B cell (primary cell): ENCODE measurements at regions not wholly inside any gene's neighbourhood (a gene's known extent, or its start where the extent isn't known, plus 50 kb on each side); places are given as distances from the start of the nearest gene placed in this dataset.

Experiments used
- ATAC-seq: fragments of 200-7000 bp; cut with Tn5 transposase; one replicate; pipeline ENCODE4 v1.10.0; 2021; ENCODE audit warnings: low read depth, mild to moderate bottlenecking, moderate number of reproducible peaks, moderate library complexity
- CTCF ChIA-PET: fragments of 350-600 bp; sonication (Branson Sonifier 250); formaldehyde crosslinking; loops from one replicate; lab custom pipeline; 2021; ENCODE audit warnings: antibody characterized with exemption, inconsistent platforms; lab: Charles Lee
- POLR2A ChIA-PET: fragments of 350-600 bp; sonication (Branson Sonifier 250); formaldehyde crosslinking; loops from one replicate; lab custom pipeline; 2021; ENCODE audit warnings: antibody characterized with exemption; lab: Charles Lee
- DNase-seq: peaks from one replicate; pipeline ENCODE4 v3.0.0; 2013
- H2AFZ ChIP-seq: 2 replicates; pipeline ENCODE4 v1.6.1; 2012; ENCODE audit warnings: mild to moderate bottlenecking, low read depth, low read length; ENCODE audit not compliant: insufficient read depth, poor library complexity, severe bottlenecking
- H3K27ac ChIP-seq, 2 donors: 1 replicate in 1 of 2; 2 replicates in 1 of 2; pipeline ENCODE4 v1.5.1; 2012 to 2013; ENCODE audit warnings: low read length in 2 of 2, mild to moderate bottlenecking in 2 of 2, moderate library complexity in 1 of 2
- H3K27me3 ChIP-seq, 4 experiments: fragments of 200-600 bp in 1 of 4; sonication (generic) in 1 of 4; replicated peaks in 1 of 4; 1 replicate in 2 of 4; 2 replicates in 2 of 4; pipeline versions ENCODE4 v1.6.1 to v1.7.0; 2013 to 2016; ENCODE audit warnings: low read length in 3 of 4, mild to moderate bottlenecking in 2 of 4, mixed read lengths in 1 of 4, moderate library complexity in 1 of 4; ENCODE audit not compliant: insufficient read depth in 4 of 4, control insufficient read depth in 3 of 4; ENCODE audit errors: control extremely low read depth in 1 of 4
- H3K36me3 ChIP-seq, 2 experiments: replicated peaks in 1 of 2; 1 replicate in 1 of 2; 2 replicates in 1 of 2; pipeline versions ENCODE4 v1.6.1 to v1.7.1; 2013; ENCODE audit warnings: low read length in 1 of 2; ENCODE audit not compliant: insufficient read depth in 2 of 2, control insufficient read depth in 1 of 2; ENCODE audit errors: control extremely low read depth in 1 of 2, extremely low read depth in 1 of 2
- H3K4me1 ChIP-seq, 2 donors: fragments of 200-600 bp in 1 of 2; sonication (generic) in 1 of 2; 1 replicate in 1 of 2; 2 replicates in 1 of 2; pipeline versions ENCODE4 v1.5.1 to v1.6.1; 2013 to 2017; ENCODE audit warnings: low read length in 2 of 2; ENCODE audit not compliant: control insufficient read depth in 2 of 2, insufficient read depth in 2 of 2
- H3K4me2 ChIP-seq: replicated peaks from 2 replicates; pipeline ENCODE3; 2012; ENCODE audit warnings: mild to moderate bottlenecking, low read depth, low read length; ENCODE audit not compliant: poor library complexity, severe bottlenecking
- H3K4me3 ChIP-seq, 5 experiments: fragments of 200-600 bp in 1 of 5; sonication (generic) in 1 of 5; 1 replicate in 3 of 5; 2 replicates in 2 of 5; pipeline versions ENCODE4 v1.5.1 to v1.7.0; 2011 to 2016; ENCODE audit warnings: low read length in 4 of 5, mild to moderate bottlenecking in 4 of 5, low read depth in 2 of 5, control low read depth in 1 of 5, moderate library complexity in 1 of 5; ENCODE audit not compliant: insufficient read depth in 1 of 5; ENCODE audit errors: control extremely low read depth in 1 of 5, extremely low read depth in 1 of 5
- H3K79me2 ChIP-seq: fragments of 200-600 bp; sonication (generic); one replicate; pipeline ENCODE4 v1.6.0; 2016; ENCODE audit warnings: low read length; ENCODE audit not compliant: control insufficient read depth, insufficient read depth
- H3K9ac ChIP-seq: fragments of 200-600 bp; sonication (generic); 2 replicates; pipeline ENCODE4 v1.6.1; 2017; ENCODE audit warnings: mild to moderate bottlenecking, low read length, moderate library complexity
- H3K9me3 ChIP-seq, 3 donors: one replicate each; pipeline versions ENCODE4 v1.6.1 to v1.7.1; 2013; ENCODE audit warnings: low read length in 2 of 3; ENCODE audit not compliant: control insufficient read depth in 2 of 3, insufficient read depth in 1 of 3; ENCODE audit errors: control extremely low read depth in 1 of 3
- H4K20me1 ChIP-seq: 2 replicates; pipeline ENCODE4 v1.6.0; 2012; ENCODE audit warnings: mild to moderate bottlenecking, low read length; ENCODE audit not compliant: insufficient read depth, control insufficient read depth, poor library complexity, severe bottlenecking
- H3K27ac Mint-ChIP-seq: one replicate; pipeline ENCODE4 v1.8.0; 2021; ENCODE audit warnings: mixed read lengths
- H3K27me3 Mint-ChIP-seq: one replicate; pipeline ENCODE4 v1.8.0; 2021; ENCODE audit warnings: mixed read lengths
- H3K4me1 Mint-ChIP-seq: one replicate; pipeline ENCODE4 v1.8.0; 2021; ENCODE audit warnings: mixed read lengths
- H3K4me3 Mint-ChIP-seq: one replicate; pipeline ENCODE4 v1.8.0; 2021; ENCODE audit warnings: mixed read lengths
- H3K9me3 Mint-ChIP-seq: one replicate; pipeline ENCODE4 v1.8.0; 2022; ENCODE audit warnings: mixed read lengths; ENCODE audit not compliant: insufficient read depth
- EZH2 ChIP-seq: IDR thresholded peaks from 2 replicates; pipeline ENCODE4 v1.6.1; 2012; ENCODE audit warnings: borderline replicate concordance, low read depth, mild to moderate bottlenecking, moderate library complexity, low read length; ENCODE audit not compliant: insufficient read depth, poor library complexity, severe bottlenecking
- WGBS: methylation state at CpG from one replicate; pipeline ENCODE4 v1.1.5; 2013; ENCODE audit warnings: missing lambda C conversion rate; ENCODE audit not compliant: insufficient coverage; 5-methylcytosine and 5-hydroxymethylcytosine counted together
- intact Hi-C: fragments of 100-400 bp; cut with micrococcal nuclease; formaldehyde crosslinking; loops from one replicate; pipeline ENCODE4 v1.10.0; 2022
- TF ChIP-seq, protein P1 (sequence below): fragments of 200-600 bp; IDR thresholded peaks from one replicate; pipeline ENCODE4 v1.8.0; 2022; ENCODE audit warnings: antibody characterized with exemption, mild to moderate bottlenecking

DNA sequence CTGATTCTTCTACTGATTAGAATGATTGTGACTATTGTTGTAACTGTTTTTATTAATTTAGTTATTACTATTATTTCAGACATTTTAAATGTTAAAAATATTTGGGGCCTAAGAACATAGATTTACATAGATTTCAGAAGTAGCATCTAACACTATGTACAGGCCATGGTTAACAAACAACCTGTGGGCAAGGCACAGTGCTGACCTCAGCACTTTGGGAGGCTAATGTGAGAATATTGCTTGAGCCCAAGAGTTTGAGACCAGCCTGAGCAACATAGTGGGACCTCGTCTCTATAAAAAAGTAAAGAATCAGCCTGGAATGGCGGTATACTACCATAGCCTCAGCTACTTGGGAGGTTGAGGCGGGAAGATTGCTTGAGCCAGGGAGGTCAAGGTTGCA, 69.1 kb upstream of the CNTN4 start:
- DNase-seq (no peak), ATAC-seq (no peak)
- ChIA-PET POLR2A (no interaction called here), CTCF (no interaction called here)
- H3K9me3 ChIP-seq = no peaks in the 10 kb centered on the region
- H3K27ac ChIP-seq = no peak overlapping the region
- TF ChIP-seq, protein P1, sequence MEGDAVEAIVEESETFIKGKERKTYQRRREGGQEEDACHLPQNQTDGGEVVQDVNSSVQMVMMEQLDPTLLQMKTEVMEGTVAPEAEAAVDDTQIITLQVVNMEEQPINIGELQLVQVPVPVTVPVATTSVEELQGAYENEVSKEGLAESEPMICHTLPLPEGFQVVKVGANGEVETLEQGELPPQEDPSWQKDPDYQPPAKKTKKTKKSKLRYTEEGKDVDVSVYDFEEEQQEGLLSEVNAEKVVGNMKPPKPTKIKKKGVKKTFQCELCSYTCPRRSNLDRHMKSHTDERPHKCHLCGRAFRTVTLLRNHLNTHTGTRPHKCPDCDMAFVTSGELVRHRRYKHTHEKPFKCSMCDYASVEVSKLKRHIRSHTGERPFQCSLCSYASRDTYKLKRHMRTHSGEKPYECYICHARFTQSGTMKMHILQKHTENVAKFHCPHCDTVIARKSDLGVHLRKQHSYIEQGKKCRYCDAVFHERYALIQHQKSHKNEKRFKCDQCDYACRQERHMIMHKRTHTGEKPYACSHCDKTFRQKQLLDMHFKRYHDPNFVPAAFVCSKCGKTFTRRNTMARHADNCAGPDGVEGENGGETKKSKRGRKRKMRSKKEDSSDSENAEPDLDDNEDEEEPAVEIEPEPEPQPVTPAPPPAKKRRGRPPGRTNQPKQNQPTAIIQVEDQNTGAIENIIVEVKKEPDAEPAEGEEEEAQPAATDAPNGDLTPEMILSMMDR = no peak
- TF ChIP-seq EZH2 = no peak
- Mint-ChIP-seq H3K4me1 (no peaks in the 10 kb centered on the region), H3K27ac (no peak overlapping the region), H3K27me3 (no peaks in the 10 kb centered on the region), H3K9me3 (no peaks in the 10 kb centered on the region), H3K4me3 (no peak overlapping the region)
- H3K36me3 ChIP-seq = no peaks in the 10 kb centered on the region
- H3K4me2 ChIP-seq = no peak overlapping the region
- H4K20me1 ChIP-seq = no peaks in the 10 kb centered on the region
- no peaks in the 10 kb centered on the region for H3K79me2 ChIP-seq
- H3K4me3 ChIP-seq = no peak overlapping the region
- WGBS = 100% methylated on average over 3 of the region's 3 CpGs
- intact Hi-C loops = no loop called here
- H3K27me3 ChIP-seq = no peaks in the 10 kb centered on the region
- H3K4me1 ChIP-seq = no peaks in the 10 kb centered on the region
- H2AFZ ChIP-seq = no peak overlapping the region
- no peak overlapping the region for H3K9ac ChIP-seq

DNA sequence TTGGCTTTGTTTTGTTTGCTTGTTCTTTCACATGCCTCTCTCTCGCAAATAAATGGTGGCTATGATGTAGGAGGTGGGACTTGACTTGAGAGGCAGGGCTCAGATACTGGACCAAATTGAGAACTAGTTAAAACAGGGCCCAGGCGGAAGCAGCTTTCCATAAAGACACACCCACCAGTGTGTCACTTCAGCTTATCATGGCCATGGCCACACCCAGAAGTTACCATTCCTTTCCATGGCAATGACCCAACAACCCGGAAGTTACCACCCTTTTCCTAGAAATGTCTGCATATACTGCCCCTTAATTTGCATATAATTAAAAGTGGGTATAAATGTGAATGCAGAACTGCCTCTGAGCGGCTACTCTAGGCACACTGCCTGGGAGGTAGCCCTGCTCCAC, 62.6 kb upstream of the CNTN4 start:
- H3K36me3 ChIP-seq = no peaks in the 10 kb centered on the region
- peaks cover 4% of the 10 kb centered on the region for H3K9me3 Mint-ChIP-seq
- no peak overlapping the region for H3K4me3 ChIP-seq
- H3K79me2 ChIP-seq = no peaks in the 10 kb centered on the region
- H3K27me3 Mint-ChIP-seq = no peaks in the 10 kb centered on the region
- no peak for ATAC-seq
- H3K27ac ChIP-seq = no peak overlapping the region
- H3K27ac Mint-ChIP-seq = no peak overlapping the region
- no peaks in the 10 kb centered on the region for H4K20me1 ChIP-seq
- no peak for TF ChIP-seq EZH2
- TF ChIP-seq, protein P1 = no peak
- ChIA-PET POLR2A (no interaction called here), CTCF (no interaction called here)
- intact Hi-C loops = no loop called here
- H2AFZ ChIP-seq = no peak overlapping the region
- no peaks in the 10 kb centered on the region for H3K9me3 ChIP-seq
- no peaks in the 10 kb centered on the region for H3K4me1 Mint-ChIP-seq
- no peak for DNase-seq
- H3K4me2 ChIP-seq = no peak overlapping the region
- H3K27me3 ChIP-seq = no peaks in the 10 kb centered on the region
- no peak overlapping the region for H3K9ac ChIP-seq
- H3K4me1 ChIP-seq = no peaks in the 10 kb centered on the region
- H3K4me3 Mint-ChIP-seq = no peak overlapping the region
- 100% methylated on average over 1 of the region's 4 CpGs for WGBS
